ENCODE measurements at regions not wholly inside any gene's neighbourhood (a gene's known extent, or its start where the extent isn't known, plus 50 kb on each side); places are given as distances from the start of the nearest gene placed in this dataset.

DNA sequence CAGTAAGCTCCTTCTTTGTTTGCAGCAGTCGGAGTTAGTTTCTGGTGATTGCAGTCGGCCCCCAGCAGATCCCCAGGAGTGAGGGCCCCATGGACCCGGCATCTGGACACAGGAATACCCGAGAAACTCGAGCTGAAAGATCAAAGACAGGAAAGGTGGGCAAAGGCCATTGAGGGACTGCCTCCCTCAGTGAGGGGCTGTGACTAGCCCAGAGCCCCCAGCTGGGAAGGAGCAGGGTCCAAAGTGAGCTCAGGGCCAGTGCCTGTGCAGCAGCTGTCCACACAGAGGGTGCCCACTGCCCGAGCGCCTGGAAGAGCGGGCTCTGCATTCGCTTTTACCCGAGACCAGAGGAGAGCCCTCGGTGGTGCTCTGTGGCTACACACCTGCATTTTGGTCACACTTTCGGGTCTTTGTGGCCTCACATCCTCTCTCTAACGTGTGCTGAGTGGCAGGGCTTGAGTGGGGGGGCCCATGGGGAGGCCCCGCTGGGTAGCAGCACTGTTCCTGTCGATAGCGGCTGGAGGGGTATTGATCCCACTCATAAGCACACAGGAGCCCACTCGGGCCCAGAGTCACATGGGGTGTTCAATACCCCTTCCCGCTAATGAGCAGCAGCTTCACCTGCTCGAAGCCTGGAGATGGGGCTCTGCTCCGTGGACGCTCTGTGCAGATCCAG, 532.9 kb downstream of the TBC1D22A start:
- no peaks in the 10 kb centered on the region for H3K4me1 ChIP-seq (ENCODE audit: control insufficient read depth in 2 of 2, insufficient read depth in 2 of 2, low read length in 2 of 2)
- H3K4me3 Mint-ChIP-seq = no peak overlapping the region
- peaks cover 4% of the 10 kb centered on the region for H3K27me3 Mint-ChIP-seq
- no peaks in the 10 kb centered on the region for H3K4me1 Mint-ChIP-seq
- WGBS (ENCODE audit: insufficient coverage) = 77% methylated on average over 20 of the region's 21 CpGs
- H3K27ac ChIP-seq (ENCODE audit: low read length in 2 of 2) = no peak overlapping the region
- H4K20me1 ChIP-seq (ENCODE audit: control insufficient read depth, insufficient read depth, low read length, poor library complexity, severe bottlenecking) = no peaks in the 10 kb centered on the region
- no peak overlapping the region for H3K9ac ChIP-seq (ENCODE audit: low read length)
- TF ChIP-seq, protein P1, sequence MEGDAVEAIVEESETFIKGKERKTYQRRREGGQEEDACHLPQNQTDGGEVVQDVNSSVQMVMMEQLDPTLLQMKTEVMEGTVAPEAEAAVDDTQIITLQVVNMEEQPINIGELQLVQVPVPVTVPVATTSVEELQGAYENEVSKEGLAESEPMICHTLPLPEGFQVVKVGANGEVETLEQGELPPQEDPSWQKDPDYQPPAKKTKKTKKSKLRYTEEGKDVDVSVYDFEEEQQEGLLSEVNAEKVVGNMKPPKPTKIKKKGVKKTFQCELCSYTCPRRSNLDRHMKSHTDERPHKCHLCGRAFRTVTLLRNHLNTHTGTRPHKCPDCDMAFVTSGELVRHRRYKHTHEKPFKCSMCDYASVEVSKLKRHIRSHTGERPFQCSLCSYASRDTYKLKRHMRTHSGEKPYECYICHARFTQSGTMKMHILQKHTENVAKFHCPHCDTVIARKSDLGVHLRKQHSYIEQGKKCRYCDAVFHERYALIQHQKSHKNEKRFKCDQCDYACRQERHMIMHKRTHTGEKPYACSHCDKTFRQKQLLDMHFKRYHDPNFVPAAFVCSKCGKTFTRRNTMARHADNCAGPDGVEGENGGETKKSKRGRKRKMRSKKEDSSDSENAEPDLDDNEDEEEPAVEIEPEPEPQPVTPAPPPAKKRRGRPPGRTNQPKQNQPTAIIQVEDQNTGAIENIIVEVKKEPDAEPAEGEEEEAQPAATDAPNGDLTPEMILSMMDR (IDR thresholded peaks at IDR 0.05) = no peak
- no peak for TF ChIP-seq EZH2 (IDR thresholded peaks at IDR 0.05; ENCODE audit: borderline replicate concordance, insufficient read depth, low read depth, low read length, poor library complexity, severe bottlenecking)
- no peaks in the 10 kb centered on the region for H3K27me3 ChIP-seq (replicated peaks in 1 of 4; ENCODE audit: control extremely low read depth in 1 of 4, control insufficient read depth in 3 of 4, insufficient read depth in 4 of 4, low read length in 3 of 4)
- POLR2A ChIA-PET = no interaction called here
- H3K4me2 ChIP-seq (replicated peaks; ENCODE audit: low read depth, low read length, poor library complexity, severe bottlenecking) = no peak overlapping the region
- no peaks in the 10 kb centered on the region for H3K9me3 Mint-ChIP-seq (ENCODE audit: insufficient read depth)
- no peak overlapping the region for H3K4me3 ChIP-seq (ENCODE audit: control extremely low read depth in 1 of 5, extremely low read depth in 1 of 5, insufficient read depth in 1 of 5, low read depth in 2 of 5, low read length in 4 of 5)
- peaks cover 0 to 19% (median 0%) of the 10 kb centered on the region in 3 donors for H3K9me3 ChIP-seq (ENCODE audit: control extremely low read depth in 1 of 3, control insufficient read depth in 2 of 3, insufficient read depth in 1 of 3, low read length in 2 of 3)
- H3K36me3 ChIP-seq (replicated peaks in 1 of 2; ENCODE audit: control extremely low read depth in 1 of 2, control insufficient read depth in 1 of 2, extremely low read depth in 1 of 2, insufficient read depth in 2 of 2, low read length in 1 of 2) = no peaks in the 10 kb centered on the region
- CTCF ChIA-PET = no interaction called here
- ATAC-seq (ENCODE audit: low read depth) (no peak), DNase-seq (no peak)
- H3K79me2 ChIP-seq (ENCODE audit: control insufficient read depth, insufficient read depth, low read length) = no peaks in the 10 kb centered on the region
- H2AFZ ChIP-seq (ENCODE audit: insufficient read depth, low read depth, low read length, poor library complexity, severe bottlenecking) = no peak overlapping the region
- intact Hi-C loops (cut with micrococcal nuclease) = no loop called here
- H3K27ac Mint-ChIP-seq = no peak overlapping the region

DNA sequence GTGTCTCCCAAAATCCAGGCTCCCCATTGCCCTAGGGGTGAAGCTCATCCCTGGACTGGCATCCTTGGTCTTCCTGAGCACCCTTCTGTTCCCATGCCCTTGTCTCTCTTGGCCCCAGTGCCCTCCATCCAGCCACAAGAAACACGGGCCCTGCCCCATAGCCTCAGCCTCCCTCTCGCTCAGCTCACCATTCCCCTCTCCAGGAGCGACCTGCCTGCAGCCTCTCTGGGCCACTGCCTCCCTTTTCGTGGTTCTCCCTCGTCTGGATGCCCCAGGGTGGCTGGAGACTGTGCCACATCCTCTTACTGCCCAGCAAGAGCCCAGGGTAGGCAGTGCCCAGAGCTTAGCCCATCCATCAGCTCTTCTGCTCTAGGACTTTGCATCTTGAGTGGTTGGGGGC, 532.1 kb downstream of the TBC1D22A start:
- no peak overlapping the region for H2AFZ ChIP-seq (ENCODE audit: insufficient read depth, low read depth, low read length, poor library complexity, severe bottlenecking)
- ATAC-seq (ENCODE audit: low read depth) (no peak), DNase-seq (no peak)
- H3K9me3 ChIP-seq (ENCODE audit: control extremely low read depth in 1 of 3, control insufficient read depth in 2 of 3, insufficient read depth in 1 of 3, low read length in 2 of 3) = peaks cover 0 to 13% (median 0%) of the 10 kb centered on the region in 3 donors
- no peak overlapping the region for H3K4me2 ChIP-seq (replicated peaks; ENCODE audit: low read depth, low read length, poor library complexity, severe bottlenecking)
- H3K4me3 Mint-ChIP-seq = no peak overlapping the region
- no peak overlapping the region for H3K4me3 ChIP-seq (ENCODE audit: control extremely low read depth in 1 of 5, extremely low read depth in 1 of 5, insufficient read depth in 1 of 5, low read depth in 2 of 5, low read length in 4 of 5)
- TF ChIP-seq EZH2 (IDR thresholded peaks at IDR 0.05; ENCODE audit: borderline replicate concordance, insufficient read depth, low read depth, low read length, poor library complexity, severe bottlenecking) = no peak
- TF ChIP-seq, protein P1 (IDR thresholded peaks at IDR 0.05) = no peak
- CTCF ChIA-PET = no interaction called here
- no peak overlapping the region for H3K27ac ChIP-seq (ENCODE audit: low read length in 2 of 2)
- no peak overlapping the region for H3K9ac ChIP-seq (ENCODE audit: low read length)
- no peaks in the 10 kb centered on the region for H3K36me3 ChIP-seq (replicated peaks in 1 of 2; ENCODE audit: control extremely low read depth in 1 of 2, control insufficient read depth in 1 of 2, extremely low read depth in 1 of 2, insufficient read depth in 2 of 2, low read length in 1 of 2)
- H3K4me1 ChIP-seq (ENCODE audit: control insufficient read depth in 2 of 2, insufficient read depth in 2 of 2, low read length in 2 of 2) = no peaks in the 10 kb centered on the region
- peaks cover 4% of the 10 kb centered on the region for H3K27me3 Mint-ChIP-seq
- no peaks in the 10 kb centered on the region for H4K20me1 ChIP-seq (ENCODE audit: control insufficient read depth, insufficient read depth, low read length, poor library complexity, severe bottlenecking)
- POLR2A ChIA-PET = no interaction called here
- 60% methylated on average over 2 of the region's 5 CpGs for WGBS (ENCODE audit: insufficient coverage)
- no peaks in the 10 kb centered on the region for H3K27me3 ChIP-seq (replicated peaks in 1 of 4; ENCODE audit: control extremely low read depth in 1 of 4, control insufficient read depth in 3 of 4, insufficient read depth in 4 of 4, low read length in 3 of 4)
- no peaks in the 10 kb centered on the region for H3K79me2 ChIP-seq (ENCODE audit: control insufficient read depth, insufficient read depth, low read length)
- H3K27ac Mint-ChIP-seq = no peak overlapping the region
- no peaks in the 10 kb centered on the region for H3K4me1 Mint-ChIP-seq
- intact Hi-C loops (cut with micrococcal nuclease) = no loop called here
- H3K9me3 Mint-ChIP-seq (ENCODE audit: insufficient read depth) = no peaks in the 10 kb centered on the region
